ENCODE measurements at regions not wholly inside any gene's neighbourhood (a gene's known extent, or its start where the extent isn't known, plus 50 kb on each side); places are given as distances from the start of the nearest gene placed in this dataset.
"Not testable (repeated sequence)": the region's sequence is repeated elsewhere in the genome, so short reads cannot be mapped to it uniquely, and the experiment has no call there.

DNA sequence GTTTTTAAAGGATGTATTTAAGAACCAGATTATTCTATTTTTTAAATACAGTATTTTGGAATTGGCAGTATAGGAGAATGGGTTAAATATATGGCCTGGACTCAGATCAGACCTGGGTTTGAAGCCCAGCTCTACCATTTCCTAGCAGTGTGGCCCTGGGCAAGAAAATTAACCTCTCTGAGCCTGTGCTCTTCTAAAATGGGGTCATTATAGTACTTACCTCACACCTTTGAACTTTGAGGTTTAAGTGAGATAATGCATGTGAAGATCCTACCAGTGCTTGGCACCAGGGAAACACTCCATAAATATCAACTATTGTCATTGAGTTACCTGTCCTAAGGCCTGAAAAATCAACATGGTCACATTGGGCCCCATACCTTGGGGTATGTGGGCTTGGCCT lies 93.4 kb upstream of the WSB1 start:
- intact Hi-C loops (cut with micrococcal nuclease) = no loop called here

DNA sequence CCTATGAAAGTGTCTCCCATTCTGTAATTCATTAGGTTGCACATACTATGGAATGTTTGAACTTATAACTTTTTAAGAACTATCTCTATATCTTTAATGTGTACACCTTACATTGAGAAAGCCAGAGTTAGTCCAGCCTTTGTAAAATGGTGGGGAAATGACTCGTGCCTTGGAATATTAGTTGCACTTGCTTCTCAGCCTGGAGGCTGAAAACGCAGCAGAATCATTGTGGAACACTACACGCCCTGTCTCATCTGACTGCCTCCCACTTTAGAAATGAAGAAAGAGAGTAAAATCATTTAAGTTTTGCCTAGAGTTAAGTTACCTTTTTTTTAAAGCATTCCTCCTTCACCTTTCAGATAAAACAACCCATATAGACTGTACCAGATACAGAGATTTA lies 90.7 kb upstream of the WSB1 start:
- intact Hi-C loops (cut with micrococcal nuclease) = no loop called here

DNA sequence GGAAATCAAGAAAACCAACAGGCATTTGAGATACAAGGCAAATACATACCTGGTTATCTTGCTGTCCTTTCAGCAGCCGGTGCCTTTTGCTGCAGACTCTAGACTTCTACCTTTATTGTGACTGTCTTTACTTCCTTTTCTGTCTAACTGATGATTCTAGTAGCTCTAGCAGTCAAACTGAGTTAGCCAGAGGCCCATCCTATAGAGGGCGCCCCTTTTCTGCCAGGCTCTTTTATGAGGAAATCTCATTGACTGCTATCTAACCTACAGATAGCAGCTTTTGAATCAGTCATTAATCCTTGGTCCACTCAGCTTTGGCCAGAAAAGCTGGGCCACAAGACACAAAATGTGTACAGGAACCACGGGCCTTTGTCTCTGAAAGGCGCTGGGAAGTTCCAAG lies 87.5 kb upstream of the WSB1 start:
- intact Hi-C loops (cut with micrococcal nuclease) = no loop called here

GRCh38 chr17:27207073-27207513 lies 86.8 kb upstream of the WSB1 start:
- intact Hi-C loops (cut with micrococcal nuclease) = no loop called here

GRCh38 chr17:27208370-27208769 lies 85.5 kb upstream of the WSB1 start:
- intact Hi-C loops (cut with micrococcal nuclease) = not testable (repeated sequence)

GRCh38 chr17:27209316-27209715 lies 84.6 kb upstream of the WSB1 start:
- intact Hi-C loops (cut with micrococcal nuclease) = no loop called here

DNA sequence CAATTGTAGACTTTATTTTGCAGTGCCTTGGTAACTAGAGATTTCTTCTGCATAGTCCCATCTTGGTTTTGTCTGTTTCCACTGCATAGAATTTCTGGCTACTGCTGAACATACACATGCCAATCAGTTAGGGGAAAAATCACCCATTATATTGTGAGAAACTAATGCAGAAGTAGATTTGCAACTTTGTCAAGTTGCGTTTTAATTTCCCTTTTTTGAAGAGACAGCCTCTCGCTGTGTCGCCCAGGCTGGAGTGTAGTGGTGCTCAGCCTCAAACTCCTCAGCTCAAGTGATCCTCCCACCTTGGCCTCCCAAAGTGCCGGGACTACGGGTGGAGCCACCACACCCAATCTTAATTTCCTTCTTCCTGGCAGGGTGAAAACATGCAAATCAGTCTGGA lies 83.1 kb upstream of the WSB1 start:
- intact Hi-C loops (cut with micrococcal nuclease) = not testable (repeated sequence)

DNA sequence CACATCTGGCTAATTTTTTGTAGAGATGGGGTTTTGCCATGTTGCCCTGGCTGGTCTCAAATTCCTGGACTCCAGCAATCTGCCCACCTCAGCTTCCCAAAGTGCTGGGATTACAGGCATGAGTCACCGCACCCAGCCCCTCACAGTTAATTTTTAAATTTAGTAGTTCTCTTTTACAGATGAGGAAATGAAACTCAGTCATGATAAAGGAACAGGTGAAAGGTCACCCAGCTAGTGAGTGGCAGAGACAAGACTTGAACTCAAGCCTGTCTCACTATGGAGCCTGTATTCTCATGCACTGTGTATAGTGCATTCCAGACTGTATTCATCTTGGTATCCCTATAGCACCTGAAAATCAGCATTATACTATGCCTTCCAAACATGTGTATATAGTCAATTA lies 77.1 kb upstream of the WSB1 start:
- intact Hi-C loops (cut with micrococcal nuclease) = no loop called here

DNA sequence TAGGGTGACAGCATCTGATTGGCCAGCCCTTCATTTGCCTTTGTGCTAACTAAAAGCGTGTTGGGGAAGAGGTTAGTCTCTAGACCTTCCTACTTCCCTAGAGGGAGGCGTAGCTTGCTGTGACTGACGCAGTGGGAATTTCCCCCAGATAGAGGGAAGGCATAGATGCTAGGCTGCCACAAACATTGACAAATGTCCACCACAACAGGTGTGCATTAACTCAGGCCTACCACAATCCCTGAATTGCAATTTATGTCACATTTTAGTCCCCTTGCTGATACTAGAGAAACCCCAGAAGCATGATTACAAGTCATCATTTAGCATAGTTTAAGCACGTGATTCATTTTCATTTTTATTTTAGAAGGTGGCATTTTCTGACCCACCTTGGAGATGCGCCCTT lies 76.3 kb upstream of the WSB1 start:
- intact Hi-C loops (cut with micrococcal nuclease) = no loop called here

- intact Hi-C loops (cut with micrococcal nuclease) = no loop called here
Measured at GRCh38 chr17:27218041-27218440, 75.9 kb upstream of the WSB1 start.

DNA sequence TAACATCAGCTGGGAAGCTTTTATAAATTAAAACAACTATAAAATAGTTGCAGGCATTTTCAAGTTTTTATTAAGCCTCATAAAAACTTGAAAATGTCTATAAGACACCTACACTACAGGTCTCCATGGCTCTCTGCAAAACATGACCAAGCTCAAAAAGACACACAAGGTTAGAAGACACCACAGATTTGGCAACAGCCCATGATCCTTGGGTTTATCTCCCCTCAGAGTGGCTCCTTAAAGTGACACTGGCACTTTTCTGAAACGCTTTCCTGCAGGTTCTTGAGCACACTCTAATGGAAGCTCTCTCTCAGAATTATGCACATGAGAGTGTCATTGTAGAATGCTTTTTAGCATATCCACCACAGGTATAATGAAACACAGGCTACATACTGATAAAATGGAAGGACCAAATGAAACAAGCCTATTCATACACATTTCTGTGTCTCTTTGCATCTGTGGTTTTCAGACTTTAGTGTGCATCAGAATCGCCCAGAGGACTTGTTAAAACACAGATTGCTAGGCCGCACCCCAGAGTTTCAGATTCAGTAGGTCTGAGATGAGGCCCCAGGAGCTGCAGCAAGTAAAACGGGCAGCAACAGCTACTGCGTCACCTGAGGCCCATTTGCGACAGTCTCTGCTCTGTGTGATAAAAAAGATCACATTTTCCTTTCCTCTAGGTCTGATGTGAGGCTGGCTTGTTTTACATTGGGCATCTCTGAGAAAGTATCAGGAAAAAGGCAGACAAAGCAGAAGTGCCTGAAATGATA lies 75.0 kb upstream of the WSB1 start:
- intact Hi-C loops (cut with micrococcal nuclease) = no loop called here

DNA sequence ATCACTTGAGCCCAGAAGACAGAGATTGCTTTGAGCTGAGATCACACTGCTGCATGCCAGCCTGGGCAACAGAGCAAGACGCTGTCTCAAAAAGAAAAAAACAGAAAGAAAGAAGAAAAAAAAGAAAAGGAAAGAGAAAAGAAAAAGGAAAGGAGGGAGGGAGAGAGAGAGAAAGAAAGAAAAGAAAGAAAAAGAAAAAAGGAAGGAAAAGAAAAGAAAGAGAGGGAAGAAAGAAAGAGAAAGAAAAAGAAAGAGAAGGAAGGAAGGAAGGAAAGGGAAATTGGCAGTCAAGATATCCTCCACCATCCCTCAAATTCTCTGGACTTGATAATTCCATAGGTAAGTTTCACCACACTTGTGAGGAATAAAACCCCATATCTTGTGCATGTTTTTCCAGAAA lies 71.4 kb upstream of the WSB1 start:
- intact Hi-C loops (cut with micrococcal nuclease) = no loop called here

GRCh38 chr17:27224526-27225315 lies 69.2 kb upstream of the WSB1 start:
- intact Hi-C loops (cut with micrococcal nuclease) = no loop called here

DNA sequence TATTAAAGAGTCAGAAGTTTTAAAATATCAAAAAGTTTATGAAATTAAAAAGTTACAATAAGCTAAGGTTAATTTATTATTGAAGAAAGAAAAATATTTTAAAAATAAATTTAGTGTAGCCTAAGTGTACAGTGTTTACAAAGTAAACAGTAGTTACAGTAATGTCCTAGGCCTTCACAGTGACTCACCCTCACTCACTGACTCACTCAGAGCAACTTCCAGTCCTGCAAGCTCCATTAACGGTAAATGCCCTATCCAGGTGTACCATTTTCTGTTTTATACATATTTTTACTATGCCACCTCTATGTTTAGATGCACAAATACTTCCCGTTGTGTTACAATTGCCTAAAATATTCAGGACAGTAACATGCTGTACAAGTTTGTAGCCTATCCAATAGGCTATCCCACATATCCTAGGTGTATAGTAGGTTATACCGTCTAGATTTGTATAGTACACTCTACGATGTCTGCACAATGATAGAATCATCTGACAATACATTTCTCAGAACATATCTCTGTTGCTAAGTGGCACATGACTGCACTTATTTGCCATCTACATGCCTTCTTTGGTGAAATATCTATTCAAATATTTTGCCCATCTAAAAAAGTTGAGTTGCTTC lies 67.2 kb upstream of the WSB1 start:
- intact Hi-C loops (cut with micrococcal nuclease) = no loop called here

GRCh38 chr17:27230996-27231395 lies 62.9 kb upstream of the WSB1 start:
- intact Hi-C loops (cut with micrococcal nuclease) = loop anchor here (10.0 kb wide), 1 partner anchor 654 kb away; no protein-coding TSS in a partner anchor

GRCh38 chr17:27232328-27232727 lies 61.6 kb upstream of the WSB1 start:
- intact Hi-C loops (cut with micrococcal nuclease) = loop anchor here (10.0 kb wide), 1 partner anchor 652 kb away; no protein-coding TSS in a partner anchor

DNA sequence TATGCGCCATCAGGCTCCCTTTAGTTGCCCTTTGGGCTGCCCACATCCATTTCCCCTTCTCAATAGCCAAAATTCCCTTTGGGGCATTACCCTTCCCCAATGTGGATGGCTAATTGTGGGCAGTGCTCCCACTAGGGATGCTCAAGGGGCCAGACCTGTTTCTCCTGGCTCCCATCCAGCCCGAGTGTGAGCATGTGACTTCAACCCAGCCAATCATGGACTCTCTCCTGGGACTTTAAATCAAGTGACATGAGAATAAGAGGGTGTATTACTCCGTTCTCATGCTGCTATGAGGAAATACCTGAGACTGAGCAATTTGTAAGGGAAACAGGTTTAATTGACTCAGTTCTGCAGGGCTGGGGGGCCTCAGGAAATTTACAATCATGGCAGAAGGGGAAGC lies 60.9 kb upstream of the WSB1 start:
- intact Hi-C loops (cut with micrococcal nuclease) = loop anchor here (10.0 kb wide), 1 partner anchor 652 kb away; no protein-coding TSS in a partner anchor

DNA sequence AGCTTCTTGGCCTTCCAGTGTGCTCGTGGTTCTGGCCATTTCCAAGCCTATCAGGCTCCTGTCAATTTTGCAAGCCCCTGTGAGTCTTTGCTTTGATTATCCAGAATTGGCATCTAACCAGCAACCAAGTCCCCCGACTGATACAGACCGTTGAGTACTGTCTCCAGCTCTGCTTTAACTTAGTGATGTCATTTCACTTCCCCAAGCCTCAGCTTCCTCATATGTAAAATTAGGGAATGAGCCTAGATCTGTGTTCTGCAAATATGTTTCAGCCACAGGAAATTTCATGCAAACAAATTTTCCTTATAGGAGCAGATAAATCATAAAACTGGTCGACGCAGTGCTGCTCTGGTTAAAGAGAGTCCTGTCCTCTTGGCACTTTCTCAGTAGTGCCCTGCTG lies 60.1 kb upstream of the WSB1 start:
- intact Hi-C loops (cut with micrococcal nuclease) = loop anchor here (10.0 kb wide), 1 partner anchor 651 kb away; no protein-coding TSS in a partner anchor

GRCh38 chr17:27236717-27237315 lies 57.1 kb upstream of the WSB1 start:
- intact Hi-C loops (cut with micrococcal nuclease) = loop anchor here (1.0 to 10.0 kb wide), 12 partner anchors 57 to 648 kb away; partner anchors contain the start of gene WSB1

GRCh38 chr17:27237890-27238289 lies 56.0 kb upstream of the WSB1 start:
- intact Hi-C loops (cut with micrococcal nuclease) = loop anchor here (2.0 to 10.0 kb wide), 3 partner anchors 229 to 647 kb away; no protein-coding TSS in a partner anchor

DNA sequence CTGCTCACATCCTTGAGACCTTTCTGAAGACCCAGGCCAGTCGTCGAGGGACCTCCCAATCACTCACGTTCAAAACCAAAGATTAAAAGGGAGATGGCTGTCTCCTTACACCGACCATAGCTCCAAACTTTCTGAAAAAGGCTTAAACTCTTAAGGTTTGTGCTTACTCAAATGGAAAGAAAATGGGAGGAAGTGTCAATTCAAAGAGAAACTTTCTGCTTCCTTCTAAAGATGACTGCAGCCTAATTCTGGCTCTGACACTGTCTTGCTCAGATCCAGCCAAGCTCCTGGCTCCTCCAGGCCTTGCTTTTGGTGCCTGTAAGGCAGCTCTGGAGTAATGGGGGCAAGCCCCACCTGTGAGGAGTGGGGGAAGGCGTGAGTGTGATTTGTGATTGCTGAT lies 54.9 kb upstream of the WSB1 start:
- intact Hi-C loops (cut with micrococcal nuclease) = loop anchor here (10.0 kb wide), 1 partner anchor 646 kb away; no protein-coding TSS in a partner anchor

Measured in T-helper 1 cell treated with Interleukin-12 subunit alpha and Interleukin-12 subunit beta and Interleukin-4 antibody, amounts not matched to agents 30 ng/mL and 1 ng/mL, for 36 hours (primary cell).